ENCODE measurements at regions not wholly inside any gene's neighbourhood (a gene's known extent, or its start where the extent isn't known, plus 50 kb on each side); places are given as distances from the start of the nearest gene placed in this dataset.
A peak's percentile ranks its signal among the peaks of the same experiment; 100 is the strongest.

DNA sequence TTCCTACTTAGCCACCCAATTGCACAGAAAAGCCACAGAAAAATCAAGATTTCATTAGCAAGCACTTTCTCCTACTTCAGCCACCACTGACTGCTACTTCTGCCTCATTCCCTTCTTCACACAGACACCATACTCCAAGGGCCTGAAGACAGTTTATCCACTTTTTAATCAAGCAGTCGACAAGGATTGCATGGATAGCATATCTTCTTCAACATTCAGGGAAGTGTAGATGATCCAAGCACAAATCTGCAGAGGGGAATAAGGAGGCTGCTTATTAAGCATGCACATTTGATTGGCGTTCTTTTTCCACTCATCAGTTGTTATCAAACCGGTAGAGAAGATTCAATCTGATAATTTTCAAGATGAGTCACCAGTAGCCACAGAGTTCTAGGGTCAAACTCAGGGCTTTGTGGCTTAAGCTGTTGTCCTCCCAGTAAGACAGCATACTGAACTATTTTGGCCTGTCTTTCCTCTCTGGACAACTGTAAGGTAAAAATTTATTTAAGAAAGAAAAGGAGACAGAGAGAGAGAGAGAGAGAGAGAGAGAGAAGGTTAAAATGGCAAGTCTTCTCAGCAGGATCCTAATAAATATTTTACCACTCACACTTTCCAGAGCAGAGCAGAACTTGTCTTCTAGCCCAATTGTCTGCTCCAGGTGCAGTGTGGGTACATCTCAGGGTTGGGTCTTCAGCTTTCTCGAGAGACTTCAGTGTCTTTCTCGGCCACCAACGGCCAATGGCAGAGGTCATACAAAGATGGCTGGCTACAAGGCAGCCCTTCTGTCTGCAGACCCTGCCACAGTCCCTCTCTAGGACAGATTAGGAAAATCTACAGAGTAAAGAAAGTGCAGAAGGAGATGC lies 80.6 kb upstream of the BHLHE40 start (continued):
- TF ChIP-seq ELK3 (CRISPR knock-in tag; IDR thresholded peaks at IDR 0.05) (no peak), POLR2A (conservative IDR thresholded peaks at IDR 0.05) (no peak), ZNF197 (CRISPR knock-in tag; IDR thresholded peaks at IDR 0.05; ENCODE audit: low read depth) (no peak), NR2F6 (CRISPR knock-in tag; IDR thresholded peaks at IDR 0.05) (no peak), RBM39 (optimal IDR thresholded peaks at IDR 0.05; ENCODE audit: low read depth, low read length) (no peak), ZNF699 (CRISPR knock-in tag; IDR thresholded peaks at IDR 0.05; ENCODE audit: insufficient replicate concordance) (no peak), ZNF23 (CRISPR knock-in tag; IDR thresholded peaks at IDR 0.05) (no peak), CC2D1A (IDR thresholded peaks at IDR 0.05) (no peak), ZNF24 (IDR thresholded peaks at IDR 0.05) (no peak; the same call in 1 of the 2 replicates), HIVEP1 (CRISPR knock-in tag; IDR thresholded peaks at IDR 0.05) (no peak), KLF6 (CRISPR knock-in tag; IDR thresholded peaks at IDR 0.05; ENCODE audit: borderline replicate concordance) (no peak), MED1 (CRISPR knock-in tag; IDR thresholded peaks at IDR 0.05; ENCODE audit: borderline replicate concordance) (no peak), TAF9B (IDR thresholded peaks at IDR 0.05; ENCODE audit: partially characterized antibody) (no peak), EP300 (IDR thresholded peaks at IDR 0.05; ENCODE audit: low read length) (peak; percentile 80), FOXP1 (CRISPR knock-in tag; IDR thresholded peaks at IDR 0.05) (no peak), USF2 (CRISPR knock-in tag; IDR thresholded peaks at IDR 0.05) (no peak), KDM2B (CRISPR knock-in tag; IDR thresholded peaks at IDR 0.05) (no peak), MAFK (IDR thresholded peaks at IDR 0.05; ENCODE audit: low read length) (no peak), BCOR (IDR thresholded peaks at IDR 0.05) (no peak), ZNF76 (CRISPR knock-in tag; IDR thresholded peaks at IDR 0.05; ENCODE audit: borderline replicate concordance) (no peak), ARID2 (IDR thresholded peaks at IDR 0.05) (no peak), DIDO1 (tag; IDR thresholded peaks at IDR 0.05; ENCODE audit: low read depth) (no peak), ETS1 (conservative IDR thresholded peaks at IDR 0.05; ENCODE audit: control insufficient read depth, low read depth, low read length) (no peak), MCM3 (IDR thresholded peaks at IDR 0.05) (no peak), ZNF764 (CRISPR knock-in tag; IDR thresholded peaks at IDR 0.05; ENCODE audit: low read depth) (no peak), PPARD (CRISPR knock-in tag; IDR thresholded peaks at IDR 0.05) (no peak), ESRRA (IDR thresholded peaks at IDR 0.05; ENCODE audit: borderline replicate concordance, low read depth) (peak; percentile 84; the same call in 1 of the 2 replicates)
- TF ChIP-seq, protein P1, sequence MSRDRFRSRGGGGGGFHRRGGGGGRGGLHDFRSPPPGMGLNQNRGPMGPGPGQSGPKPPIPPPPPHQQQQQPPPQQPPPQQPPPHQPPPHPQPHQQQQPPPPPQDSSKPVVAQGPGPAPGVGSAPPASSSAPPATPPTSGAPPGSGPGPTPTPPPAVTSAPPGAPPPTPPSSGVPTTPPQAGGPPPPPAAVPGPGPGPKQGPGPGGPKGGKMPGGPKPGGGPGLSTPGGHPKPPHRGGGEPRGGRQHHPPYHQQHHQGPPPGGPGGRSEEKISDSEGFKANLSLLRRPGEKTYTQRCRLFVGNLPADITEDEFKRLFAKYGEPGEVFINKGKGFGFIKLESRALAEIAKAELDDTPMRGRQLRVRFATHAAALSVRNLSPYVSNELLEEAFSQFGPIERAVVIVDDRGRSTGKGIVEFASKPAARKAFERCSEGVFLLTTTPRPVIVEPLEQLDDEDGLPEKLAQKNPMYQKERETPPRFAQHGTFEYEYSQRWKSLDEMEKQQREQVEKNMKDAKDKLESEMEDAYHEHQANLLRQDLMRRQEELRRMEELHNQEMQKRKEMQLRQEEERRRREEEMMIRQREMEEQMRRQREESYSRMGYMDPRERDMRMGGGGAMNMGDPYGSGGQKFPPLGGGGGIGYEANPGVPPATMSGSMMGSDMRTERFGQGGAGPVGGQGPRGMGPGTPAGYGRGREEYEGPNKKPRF (IDR thresholded peaks at IDR 0.05; ENCODE audit: low read depth, low read length), result no peak
